ENCODE measurements at regions not wholly inside any gene's neighbourhood (a gene's known extent, or its start where the extent isn't known, plus 50 kb on each side); places are given as distances from the start of the nearest gene placed in this dataset.

GRCh38 chr4:131302108-131302507 lies 1847.0 kb upstream of the PCDH10 start:
- Histone ChIP-seq H3K9me3 (ENCODE audit: control extremely low read depth in 1 of 3, control insufficient read depth in 2 of 3, insufficient read depth in 1 of 3, low read length in 2 of 3) (peaks cover 0 to 9% (median 2%) of the 10 kb centered on the region in 3 donors), H3K79me2 (ENCODE audit: control insufficient read depth, insufficient read depth, low read length) (no peaks in the 10 kb centered on the region), H3K4me2 (replicated peaks; ENCODE audit: low read depth, low read length, poor library complexity, severe bottlenecking) (no peak overlapping the region), H3K27ac (ENCODE audit: low read length in 2 of 2) (no peak overlapping the region), H3K4me1 (ENCODE audit: control insufficient read depth in 2 of 2, insufficient read depth in 2 of 2, low read length in 2 of 2) (no peaks in the 10 kb centered on the region), H2AFZ (ENCODE audit: insufficient read depth, low read depth, low read length, poor library complexity, severe bottlenecking) (no peak overlapping the region), H3K9ac (ENCODE audit: low read length) (no peak overlapping the region), H3K36me3 (replicated peaks in 1 of 2; ENCODE audit: control extremely low read depth in 1 of 2, control insufficient read depth in 1 of 2, extremely low read depth in 1 of 2, insufficient read depth in 2 of 2, low read length in 1 of 2) (no peaks in the 10 kb centered on the region), H3K27me3 (replicated peaks in 1 of 4; ENCODE audit: control extremely low read depth in 1 of 4, control insufficient read depth in 3 of 4, insufficient read depth in 4 of 4, low read length in 3 of 4) (no peaks in the 10 kb centered on the region), H4K20me1 (ENCODE audit: control insufficient read depth, insufficient read depth, low read length, poor library complexity, severe bottlenecking) (no peaks in the 10 kb centered on the region), H3K4me3 (ENCODE audit: control extremely low read depth in 1 of 5, extremely low read depth in 1 of 5, insufficient read depth in 1 of 5, low read depth in 2 of 5, low read length in 4 of 5) (no peak overlapping the region)
- Mint-ChIP-seq H3K9me3 (ENCODE audit: insufficient read depth) (peaks cover 2% of the 10 kb centered on the region), H3K4me3 (no peak overlapping the region), H3K27me3 (no peaks in the 10 kb centered on the region), H3K27ac (no peak overlapping the region), H3K4me1 (no peaks in the 10 kb centered on the region)
- intact Hi-C loops (cut with micrococcal nuclease), result no loop called here
- 90% methylated on average over 4 of the region's 4 CpGs for WGBS (ENCODE audit: insufficient coverage)
- TF ChIP-seq EZH2 (IDR thresholded peaks at IDR 0.05; ENCODE audit: borderline replicate concordance, insufficient read depth, low read depth, low read length, poor library complexity, severe bottlenecking), result no peak
- no peak for TF ChIP-seq CTCF (IDR thresholded peaks at IDR 0.05)
- CTCF ChIA-PET, result no interaction called here
- ATAC-seq (ENCODE audit: low read depth) (no peak), DNase-seq (no peak)
- POLR2A ChIA-PET, result no interaction called here

GRCh38 chr4:131304686-131305085 lies 1844.4 kb upstream of the PCDH10 start:
- ATAC-seq (ENCODE audit: low read depth) (no peak), DNase-seq (no peak)
- Mint-ChIP-seq H3K4me3 (no peak overlapping the region), H3K27me3 (no peaks in the 10 kb centered on the region), H3K9me3 (ENCODE audit: insufficient read depth) (peaks cover 2% of the 10 kb centered on the region), H3K4me1 (no peaks in the 10 kb centered on the region), H3K27ac (no peak overlapping the region)
- CTCF ChIA-PET, result no interaction called here
- no CpG with 5 or more reads among the region's 2 CpGs for WGBS (ENCODE audit: insufficient coverage)
- H3K9ac ChIP-seq (ENCODE audit: low read length), result no peak overlapping the region
- no peak overlapping the region for H3K4me2 ChIP-seq (replicated peaks; ENCODE audit: low read depth, low read length, poor library complexity, severe bottlenecking)
- POLR2A ChIA-PET, result no interaction called here
- no peaks in the 10 kb centered on the region for H3K4me1 ChIP-seq (ENCODE audit: control insufficient read depth in 2 of 2, insufficient read depth in 2 of 2, low read length in 2 of 2)
- H3K36me3 ChIP-seq (replicated peaks in 1 of 2; ENCODE audit: control extremely low read depth in 1 of 2, control insufficient read depth in 1 of 2, extremely low read depth in 1 of 2, insufficient read depth in 2 of 2, low read length in 1 of 2), result no peaks in the 10 kb centered on the region
- intact Hi-C loops (cut with micrococcal nuclease), result no loop called here
- H3K4me3 ChIP-seq (ENCODE audit: control extremely low read depth in 1 of 5, extremely low read depth in 1 of 5, insufficient read depth in 1 of 5, low read depth in 2 of 5, low read length in 4 of 5), result no peak overlapping the region
- no peaks in the 10 kb centered on the region for H3K79me2 ChIP-seq (ENCODE audit: control insufficient read depth, insufficient read depth, low read length)
- no peak overlapping the region for H2AFZ ChIP-seq (ENCODE audit: insufficient read depth, low read depth, low read length, poor library complexity, severe bottlenecking)
- no peaks in the 10 kb centered on the region for H4K20me1 ChIP-seq (ENCODE audit: control insufficient read depth, insufficient read depth, low read length, poor library complexity, severe bottlenecking)
- TF ChIP-seq EZH2 (IDR thresholded peaks at IDR 0.05; ENCODE audit: borderline replicate concordance, insufficient read depth, low read depth, low read length, poor library complexity, severe bottlenecking) (no peak), CTCF (IDR thresholded peaks at IDR 0.05) (no peak)
- no peak overlapping the region for H3K27ac ChIP-seq (ENCODE audit: low read length in 2 of 2)
- no peaks in the 10 kb centered on the region for H3K27me3 ChIP-seq (replicated peaks in 1 of 4; ENCODE audit: control extremely low read depth in 1 of 4, control insufficient read depth in 3 of 4, insufficient read depth in 4 of 4, low read length in 3 of 4)
- peaks cover 0 to 12% (median 2%) of the 10 kb centered on the region in 3 donors for H3K9me3 ChIP-seq (ENCODE audit: control extremely low read depth in 1 of 3, control insufficient read depth in 2 of 3, insufficient read depth in 1 of 3, low read length in 2 of 3)

Measured in B cell (primary cell).